ENCODE measurements at regions not wholly inside any gene's neighbourhood (a gene's known extent, or its start where the extent isn't known, plus 50 kb on each side); places are given as distances from the start of the nearest gene placed in this dataset.
"Not testable (repeated sequence)": the region's sequence is repeated elsewhere in the genome, so short reads cannot be mapped to it uniquely, and the experiment has no call there.

GRCh38 chr17:22161376-22161775, 469.1 kb downstream of the KCNJ18 start (continued):
- TF ChIP-seq FOXK1 (CRISPR knock-in tag; IDR thresholded peaks at IDR 0.05): no peak

GRCh38 chr17:22171631-22172030, 479.3 kb downstream of the KCNJ18 start:
- Mint-ChIP-seq H3K27ac (no peak overlapping the region), H3K36me3 (peaks cover 26% of the 10 kb centered on the region), H3K27me3 (ENCODE audit: low read depth) (no peaks in the 10 kb centered on the region; the same call in 1 of the 2 replicates), H3K4me3 (no peak overlapping the region), H3K4me1 (peaks cover 12% of the 10 kb centered on the region; the same call in 1 of the 2 replicates), H3K9me3 (peaks cover 37% of the 10 kb centered on the region)
- CTCF ChIA-PET: interaction anchor here (0.9 kb wide), 1 partner anchor 18 kb away, joined by 3 read pairs; no protein-coding TSS in a partner anchor
- no peak for TF ChIP-seq TCF7 (CRISPR knock-in tag; IDR thresholded peaks at IDR 0.05; ENCODE audit: low read depth)
- no peak for TF ChIP-seq FOXP4 (CRISPR knock-in tag; IDR thresholded peaks at IDR 0.05)
- TF ChIP-seq PRDM15 (CRISPR knock-in tag; IDR thresholded peaks at IDR 0.05): no peak
- TF ChIP-seq IRF2 (CRISPR knock-in tag; IDR thresholded peaks at IDR 0.05; ENCODE audit: borderline replicate concordance, low read depth): no peak
- TF ChIP-seq ZNF263 (CRISPR knock-in tag; IDR thresholded peaks at IDR 0.05; ENCODE audit: low read depth): no peak
- TF ChIP-seq TEAD4 (CRISPR knock-in tag; IDR thresholded peaks at IDR 0.05): no peak
- DNase-seq (ENCODE audit: low spot score) (no peak), ATAC-seq (no peak)
- POLR2A ChIA-PET: no interaction called here

GRCh38 chr17:22193113-22193512, 500.8 kb downstream of the KCNJ18 start:
- Mint-ChIP-seq H3K4me3 (no peak overlapping the region), H3K27me3 (ENCODE audit: low read depth) (no peaks in the 10 kb centered on the region; the same call in 1 of the 2 replicates), H3K27ac (no peak overlapping the region), H3K4me1 (peaks cover 2% of the 10 kb centered on the region; the same call in 1 of the 2 replicates), H3K9me3 (no peaks in the 10 kb centered on the region), H3K36me3 (no peaks in the 10 kb centered on the region)
- DNase-seq (ENCODE audit: low spot score) (peak; percentile 22), ATAC-seq (peak; percentile 59)
- TF ChIP-seq USF2 (CRISPR knock-in tag; IDR thresholded peaks at IDR 0.05) (peak; percentile 33; the same call in 1 of the 2 replicates), MAX (CRISPR knock-in tag; IDR thresholded peaks at IDR 0.05) (no peak), USF1 (CRISPR knock-in tag; IDR thresholded peaks at IDR 0.05) (peak; percentile 34; the same call in 1 of the 2 replicates)
- ChIA-PET POLR2A (interaction anchor here (0.6 kb wide), 1 partner anchor 13 kb away, joined by 4 read pairs; no protein-coding TSS in a partner anchor), CTCF (no interaction called here)

- CTCF ChIA-PET; H3K4me1 Mint-ChIP-seq; H3K27me3 Mint-ChIP-seq (ENCODE audit: low read depth); H3K27ac Mint-ChIP-seq; ATAC-seq; DNase-seq (ENCODE audit: low spot score); H3K4me3 Mint-ChIP-seq: not testable (repeated sequence)
- peaks cover 18% of the 10 kb centered on the region for H3K36me3 Mint-ChIP-seq
- peaks cover 27% of the 10 kb centered on the region for H3K9me3 Mint-ChIP-seq
- POLR2A ChIA-PET: interaction anchor here (0.5 kb wide), 1 partner anchor 49 kb away, joined by 5 read pairs; no protein-coding TSS in a partner anchor
Measured at GRCh38 chr17:22200187-22200586, 507.9 kb downstream of the KCNJ18 start.

Measured in WTC11 (cell line).